ENCODE measurements at regions not wholly inside any gene's neighbourhood (a gene's known extent, or its start where the extent isn't known, plus 50 kb on each side); places are given as distances from the start of the nearest gene placed in this dataset.

- DNase-seq, result no peak
These were observed 88.3 kb upstream of the ARHGAP29 start for GRCh38 chr1:94325377-94326302.

- no peak for DNase-seq
These were observed 86.8 kb upstream of the ARHGAP29 start for GRCh38 chr1:94324178-94324544.

DNA sequence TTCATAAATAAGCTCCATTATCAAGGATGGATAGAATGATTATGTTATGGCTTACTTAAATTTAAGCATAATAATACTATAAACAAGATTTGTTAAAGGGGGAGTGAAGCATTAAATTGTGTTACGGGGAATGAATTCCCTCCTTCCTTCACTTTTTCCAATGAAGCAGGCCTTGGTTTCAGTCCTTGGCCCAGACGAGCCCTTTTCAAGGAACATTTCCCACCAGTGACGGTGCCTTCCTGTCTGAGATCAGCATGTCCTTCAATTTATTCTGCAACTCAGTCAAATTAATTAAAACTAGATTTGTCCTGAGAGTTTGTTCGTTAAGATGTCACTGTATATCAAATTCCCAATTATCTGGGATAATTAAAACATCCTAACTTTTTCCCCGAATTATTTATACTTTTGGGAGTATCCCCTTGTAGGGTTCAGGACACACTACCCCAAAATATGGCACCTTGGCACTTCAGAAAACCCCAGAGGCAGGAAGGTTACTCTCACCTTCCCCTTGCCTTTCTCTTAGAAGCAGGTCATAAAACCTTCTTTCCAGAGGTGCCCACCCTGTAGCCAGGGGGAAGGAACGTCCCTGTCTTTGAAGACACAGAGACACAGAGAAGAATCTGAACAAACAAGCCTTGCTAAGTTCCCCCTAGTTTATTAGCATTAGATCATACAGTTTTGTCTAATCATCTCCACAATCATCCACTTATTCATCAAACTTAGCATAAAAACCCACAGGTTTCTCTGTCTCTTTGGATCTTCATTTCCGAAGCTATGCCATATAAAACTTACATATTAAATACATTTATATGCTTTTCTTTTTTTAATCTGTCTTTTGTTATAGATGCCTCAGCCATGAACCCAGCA lies 86.2 kb upstream of the ARHGAP29 start:
- DNase-seq, result no peak

DNA sequence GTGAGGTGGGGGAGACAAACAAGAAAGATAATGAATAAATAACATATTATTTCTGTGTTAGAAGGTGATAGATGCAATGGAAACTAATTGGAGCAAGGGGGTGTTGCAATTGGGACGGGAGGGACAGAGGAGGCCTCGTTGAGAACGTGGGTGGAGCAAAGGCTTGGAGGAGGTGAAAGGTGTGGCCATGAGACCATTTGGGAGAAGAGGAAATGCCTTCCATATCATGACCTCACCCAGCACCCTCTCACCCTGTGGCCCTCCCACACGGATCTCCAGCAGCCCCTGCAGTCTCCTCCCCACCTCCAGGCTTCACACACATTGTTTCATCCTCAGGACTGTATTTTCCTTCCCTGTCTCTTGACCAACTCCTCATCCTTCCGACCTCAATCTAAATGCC lies 85.3 kb upstream of the ARHGAP29 start:
- no peak for DNase-seq

- DNase-seq, result no peak
These were observed 84.3 kb upstream of the ARHGAP29 start for GRCh38 chr1:94321662-94322061.

GRCh38 chr1:94319319-94320102 lies 82.1 kb upstream of the ARHGAP29 start:
- no peak for DNase-seq

DNA sequence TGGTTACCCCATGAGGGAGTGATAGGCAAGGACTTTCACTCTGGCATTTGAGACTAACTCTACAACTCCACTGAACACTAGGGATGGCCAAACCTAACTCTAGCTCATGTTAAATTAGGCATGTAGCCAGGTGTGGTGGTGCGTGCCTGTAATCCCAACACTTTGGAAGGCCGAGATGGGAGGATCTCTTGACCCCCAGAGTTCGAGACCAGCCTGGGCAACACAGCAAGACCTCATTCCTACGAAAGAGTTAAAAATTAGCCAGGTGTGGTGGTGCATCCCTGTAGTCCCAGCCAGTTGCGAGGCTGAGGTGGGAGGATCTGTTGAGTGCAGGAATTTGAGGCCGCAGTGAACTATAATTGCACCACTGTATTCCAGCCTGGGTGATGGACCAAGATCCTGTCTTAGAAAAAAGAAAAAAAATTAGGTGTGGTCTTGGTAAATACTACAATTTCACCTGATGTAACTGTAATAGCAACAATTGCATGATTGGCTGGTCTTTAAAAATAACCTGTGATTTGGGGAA lies 81.2 kb upstream of the ARHGAP29 start:
- no peak for DNase-seq

DNA sequence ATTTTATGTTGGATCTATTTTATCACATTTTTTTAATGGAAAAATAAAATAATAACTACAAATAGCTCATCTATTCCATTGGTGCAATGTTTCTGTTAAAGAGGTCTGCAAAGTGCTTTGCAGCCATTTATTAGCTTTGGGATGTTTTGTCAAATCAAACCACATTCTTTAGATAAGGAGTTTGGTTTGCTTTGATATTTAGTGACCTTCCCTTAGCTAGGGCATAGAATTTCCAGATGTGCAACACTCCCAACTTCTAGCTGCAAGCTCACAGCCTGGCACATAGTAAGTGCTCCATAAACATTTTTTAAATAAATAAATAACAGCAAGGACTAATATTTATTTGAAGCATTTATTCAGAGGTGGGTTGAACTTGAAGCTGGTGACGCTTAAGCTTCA lies 80.4 kb upstream of the ARHGAP29 start:
- no peak for DNase-seq

DNA sequence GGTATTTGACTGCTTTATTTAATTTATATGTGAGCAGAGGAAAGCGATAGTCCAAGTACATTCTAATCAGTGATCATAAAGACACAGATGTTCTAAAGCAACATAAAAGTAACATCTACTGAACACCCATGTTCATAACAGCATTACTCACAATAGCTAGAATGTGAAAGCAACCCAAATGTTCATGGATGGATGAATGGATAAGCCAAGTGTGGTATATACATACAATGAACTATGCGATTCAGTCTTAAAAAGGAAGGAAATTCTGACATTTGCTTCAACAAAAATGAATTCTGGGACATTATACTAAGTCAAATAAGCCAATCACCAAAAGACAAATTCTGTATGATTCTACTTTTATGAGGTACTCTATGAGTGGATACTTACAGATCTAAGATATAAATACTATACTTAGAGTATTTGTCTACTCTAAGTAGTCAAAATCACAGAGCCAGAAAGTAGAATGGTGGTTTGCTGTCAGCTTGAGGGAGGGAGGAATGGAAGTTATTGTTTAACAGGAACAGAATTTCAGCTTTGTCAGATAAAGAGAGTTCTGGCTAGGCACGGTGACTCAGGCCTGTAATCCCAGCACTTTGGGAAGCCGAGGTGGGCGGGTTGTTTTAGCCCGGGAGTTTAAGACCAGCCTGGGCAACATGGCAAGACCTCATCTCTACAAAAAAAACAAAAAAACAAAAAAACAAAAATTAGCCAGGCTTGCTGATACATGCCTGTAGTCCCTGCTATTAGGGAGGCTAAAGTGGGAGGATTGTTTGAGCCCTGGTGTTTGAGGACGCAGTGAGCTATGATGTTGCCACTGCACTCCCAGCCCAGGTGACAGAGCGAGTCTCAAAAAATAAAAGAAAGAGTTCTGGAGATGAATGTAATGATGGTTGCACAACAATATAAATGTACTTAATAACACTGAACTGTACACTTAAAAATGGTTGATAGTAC lies 79.7 kb upstream of the ARHGAP29 start:
- no peak for DNase-seq

- no peak for DNase-seq
These were observed 78.8 kb upstream of the ARHGAP29 start for GRCh38 chr1:94316183-94316582.

DNA sequence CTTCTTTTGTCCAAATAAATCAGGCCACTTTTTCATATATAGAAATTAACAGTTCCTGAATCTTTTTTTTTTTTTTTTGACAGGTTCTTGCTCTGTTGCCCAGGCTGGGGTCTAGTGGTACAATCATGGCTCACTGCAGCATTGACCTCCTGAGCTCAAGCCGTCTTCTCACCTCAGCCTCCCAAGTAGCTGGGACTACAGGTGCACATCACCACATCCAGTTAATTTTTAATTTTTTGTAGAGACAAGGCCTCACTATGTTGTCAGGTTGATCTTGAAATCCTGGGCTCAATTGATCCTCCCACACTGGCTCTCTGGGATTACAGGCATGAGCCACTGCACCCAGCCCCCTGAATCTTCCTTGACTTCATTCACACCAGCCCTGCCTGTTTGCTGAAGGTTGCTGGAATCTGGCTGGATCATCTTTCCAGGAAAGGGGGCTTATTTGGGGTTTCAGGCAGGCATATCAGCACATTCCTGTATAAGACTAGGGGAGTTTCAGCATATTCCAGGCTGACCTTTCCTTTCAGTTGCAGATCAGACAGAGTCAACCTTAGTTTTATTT lies 78.2 kb upstream of the ARHGAP29 start:
- DNase-seq, result no peak

- DNase-seq, result no peak
These were observed 77.0 kb upstream of the ARHGAP29 start for GRCh38 chr1:94314222-94314858.

DNA sequence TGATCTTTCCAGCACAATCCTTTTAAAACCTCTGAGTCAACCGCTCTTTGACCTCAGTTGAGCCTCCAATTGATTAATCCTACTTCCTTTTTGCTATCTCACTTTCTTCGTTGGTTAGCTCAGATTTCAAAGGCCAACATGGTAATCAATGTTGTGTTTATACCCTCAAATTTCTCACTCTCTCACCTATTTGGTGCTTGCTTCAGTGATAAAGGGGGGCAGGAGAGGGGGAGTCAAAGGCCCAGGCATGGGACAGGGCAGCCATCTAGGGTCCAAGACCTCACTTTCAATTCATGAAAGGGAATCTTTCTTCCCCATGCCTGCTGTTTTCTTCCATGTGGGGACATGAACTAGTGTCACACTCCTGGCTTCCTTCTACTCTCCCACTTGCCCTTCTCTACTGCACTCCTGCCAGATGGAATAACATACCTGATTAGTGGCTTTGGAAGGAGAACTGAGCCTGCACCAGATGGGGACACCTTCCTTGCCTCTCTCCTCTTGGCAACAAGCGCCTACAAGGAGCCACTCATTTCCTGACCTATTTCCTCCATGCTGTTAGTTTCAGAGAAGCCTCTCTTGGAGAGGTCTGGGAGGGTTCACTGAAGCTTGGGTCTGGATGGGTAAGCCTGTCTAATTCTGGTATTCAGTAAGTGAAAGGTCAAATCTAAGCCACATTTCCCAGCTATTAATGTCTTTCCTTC lies 73.3 kb upstream of the ARHGAP29 start:
- no peak for DNase-seq

DNA sequence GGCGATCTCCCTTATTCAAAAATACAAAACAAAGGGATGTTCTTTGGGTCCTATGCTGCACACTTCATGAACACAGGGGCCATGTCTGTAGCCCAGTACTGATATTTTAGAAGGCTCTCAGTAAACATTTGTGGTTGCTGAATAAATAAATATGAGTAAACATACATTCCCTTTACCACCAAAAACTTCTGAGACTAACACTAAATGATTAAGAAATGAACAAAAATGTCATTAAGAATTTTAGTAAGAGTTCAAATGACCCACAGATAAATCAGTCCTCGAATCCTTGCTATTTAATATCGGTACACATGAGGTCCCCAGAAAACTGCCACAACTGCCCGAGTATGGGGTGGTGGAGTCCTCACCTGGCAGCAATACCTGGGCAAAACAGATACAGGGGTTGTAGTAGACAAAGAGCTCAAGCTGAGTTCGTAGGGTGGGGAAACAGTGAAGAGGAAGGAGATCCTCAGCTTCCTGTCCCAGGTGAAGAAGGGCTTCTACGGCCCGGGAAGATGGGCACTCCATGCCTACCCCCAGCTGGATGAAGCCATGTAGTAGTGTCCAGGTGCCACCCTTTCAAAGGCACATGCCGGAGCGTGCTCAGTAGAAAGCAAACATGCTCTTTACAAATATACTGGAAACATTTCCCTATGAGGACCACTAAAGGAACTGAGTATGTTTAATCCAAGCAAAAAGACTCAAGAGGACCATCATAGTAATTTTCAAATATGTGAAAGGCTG lies 72.6 kb upstream of the ARHGAP29 start:
- DNase-seq, result no peak

GRCh38 chr1:94309216-94309615 lies 71.8 kb upstream of the ARHGAP29 start:
- DNase-seq, result no peak

GRCh38 chr1:94306521-94306920 lies 69.1 kb upstream of the ARHGAP29 start:
- no peak for DNase-seq

DNA sequence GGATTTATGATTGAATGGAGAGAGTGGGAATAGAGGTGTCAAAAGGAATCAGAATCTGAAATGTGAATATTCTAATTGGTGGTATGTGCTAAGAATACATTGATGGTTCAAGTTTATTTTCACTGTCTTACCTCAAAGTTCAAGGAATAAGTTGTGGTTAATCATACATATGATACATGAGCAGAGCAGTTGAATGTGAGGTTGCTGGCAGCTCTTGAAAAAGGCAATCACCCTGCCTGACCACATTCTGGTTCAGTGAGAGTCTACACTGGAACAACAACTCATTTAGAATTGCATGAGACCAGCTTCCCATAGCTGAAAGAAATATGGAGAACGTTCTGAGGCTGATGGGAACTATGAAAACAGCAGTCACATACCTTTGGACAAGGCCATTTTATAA lies 68.3 kb upstream of the ARHGAP29 start:
- no peak for DNase-seq

DNA sequence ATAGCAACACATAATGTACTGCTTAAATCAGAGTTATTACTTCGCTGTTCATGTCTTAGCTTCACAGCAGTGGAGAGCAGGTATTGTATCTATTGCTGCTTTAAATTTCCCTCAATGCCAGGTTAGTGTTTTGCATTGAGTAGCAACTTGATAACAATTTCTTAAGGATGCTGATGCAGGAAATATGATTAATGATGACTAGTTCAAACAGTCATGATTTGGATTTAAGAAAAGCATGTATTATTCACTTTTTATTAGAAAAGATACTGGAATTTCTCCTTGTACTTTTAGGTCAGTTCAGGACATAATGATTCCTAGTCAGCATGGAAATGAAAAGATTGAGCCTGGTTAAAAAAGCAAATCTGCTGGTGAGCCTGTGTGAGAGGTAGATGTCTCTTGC lies 67.2 kb upstream of the ARHGAP29 start:
- DNase-seq, result no peak

DNA sequence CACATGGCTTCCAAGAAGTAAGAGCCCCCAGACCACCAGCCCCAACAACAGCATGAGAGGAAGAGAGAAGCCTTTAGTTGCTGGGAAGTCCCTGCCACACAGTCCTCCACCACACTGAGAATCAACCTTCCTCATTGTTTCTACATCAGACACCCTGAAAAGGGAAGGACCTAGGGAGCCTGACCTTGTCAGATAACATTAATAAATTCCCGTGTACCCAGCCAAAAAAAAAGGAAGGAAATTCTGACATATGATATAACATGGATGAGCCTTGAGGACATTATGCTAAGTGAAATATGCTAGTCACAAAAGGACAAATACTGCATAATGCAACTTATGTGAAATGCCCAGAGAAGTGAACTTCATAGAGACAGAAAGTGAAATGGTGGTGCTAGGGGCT lies 65.6 kb upstream of the ARHGAP29 start:
- no peak for DNase-seq
